Ramos (cell line): ENCODE measurements at regions not wholly inside any gene's neighbourhood (a gene's known extent, or its start where the extent isn't known, plus 50 kb on each side); places are given as distances from the start of the nearest gene placed in this dataset.

Experiments used
- in situ Hi-C: fragments of 300-500 bp; cut with MboI; formaldehyde crosslinking; loops from one replicate; pipeline ENCODE4 v1.14.3; 2022; ENCODE audit warnings: low sequenced_read_pairs; ENCODE audit not compliant: unreplicated experiment

DNA sequence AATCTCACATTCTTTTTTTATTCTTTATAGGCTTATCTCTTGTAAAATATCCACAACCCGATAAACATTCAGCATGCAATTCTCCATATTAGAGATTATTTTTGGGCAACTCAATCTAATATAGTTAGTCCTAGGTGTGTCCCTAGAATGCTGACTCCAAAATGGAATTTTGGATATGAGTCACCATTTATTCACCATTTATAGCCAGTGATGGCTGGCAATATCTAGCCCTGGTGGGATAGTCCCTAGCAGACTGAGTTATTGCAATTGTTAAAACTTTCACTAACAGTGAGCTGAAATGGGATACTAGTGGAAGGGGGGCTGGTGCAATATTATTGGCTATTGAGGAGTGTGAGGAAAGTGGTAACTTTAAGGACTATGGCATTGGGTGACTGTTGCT lies 401.6 kb downstream of the SLC4A3 start:
- in situ Hi-C loops, result no loop called here

DNA sequence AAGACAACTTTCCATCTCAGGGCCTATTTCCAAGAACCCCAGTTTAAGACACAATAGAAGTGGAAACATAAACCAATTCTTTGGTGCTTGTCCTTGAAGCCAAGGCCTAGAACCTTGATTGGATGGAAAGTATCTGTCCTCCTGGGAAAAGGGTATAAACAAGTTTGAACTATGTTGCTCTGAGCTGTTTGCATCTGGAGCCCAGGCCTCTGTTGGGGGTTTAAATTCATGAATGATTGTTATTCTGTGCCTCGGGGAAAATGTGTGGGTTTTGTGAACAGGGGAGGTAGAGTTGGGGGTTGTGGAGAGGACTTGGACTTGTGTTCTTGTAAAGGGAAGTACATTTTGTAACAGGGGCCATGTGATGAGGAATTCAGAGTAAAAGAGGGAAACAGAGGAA lies 406.1 kb downstream of the SLC4A3 start:
- in situ Hi-C loops, result no loop called here

DNA sequence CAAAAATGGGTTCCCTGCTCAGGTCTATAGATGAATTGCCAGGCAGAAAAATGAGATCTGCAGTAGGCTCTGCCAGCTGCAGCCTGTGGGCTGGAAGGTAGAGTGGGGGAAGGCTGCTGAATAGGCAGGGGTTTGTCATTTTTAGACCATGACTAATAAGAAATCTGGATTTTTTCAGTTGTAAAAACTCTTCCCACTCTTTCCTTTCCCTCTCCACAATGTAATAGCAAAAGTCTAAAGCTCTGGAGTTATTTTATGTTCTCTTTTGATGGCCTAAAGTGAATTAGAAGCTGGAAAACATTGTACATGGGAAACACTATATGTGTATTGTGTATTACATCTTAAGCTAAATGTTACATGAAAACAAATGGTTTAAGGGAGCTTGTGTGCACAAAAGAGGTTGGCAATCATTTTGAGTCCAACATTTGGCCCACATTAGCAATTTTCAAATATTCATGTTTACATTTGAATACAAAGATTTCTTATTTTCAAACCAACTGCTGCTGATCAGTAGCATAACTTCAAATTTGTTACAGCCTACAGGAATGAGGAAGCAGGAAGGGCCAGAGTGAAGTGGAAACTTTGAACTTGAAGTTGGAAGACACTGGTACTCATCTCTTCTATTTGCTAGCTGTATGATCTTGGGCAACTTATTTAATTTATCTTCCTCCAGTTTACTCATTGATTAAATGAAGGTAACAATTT lies 407.1 kb downstream of the SLC4A3 start:
- in situ Hi-C loops, result no loop called here

- in situ Hi-C loops, result no loop called here
These were observed 409.0 kb downstream of the SLC4A3 start for GRCh38 chr2:220036431-220036830.

- in situ Hi-C loops, result no loop called here
These were observed 412.9 kb downstream of the SLC4A3 start for GRCh38 chr2:220040346-220040745.

DNA sequence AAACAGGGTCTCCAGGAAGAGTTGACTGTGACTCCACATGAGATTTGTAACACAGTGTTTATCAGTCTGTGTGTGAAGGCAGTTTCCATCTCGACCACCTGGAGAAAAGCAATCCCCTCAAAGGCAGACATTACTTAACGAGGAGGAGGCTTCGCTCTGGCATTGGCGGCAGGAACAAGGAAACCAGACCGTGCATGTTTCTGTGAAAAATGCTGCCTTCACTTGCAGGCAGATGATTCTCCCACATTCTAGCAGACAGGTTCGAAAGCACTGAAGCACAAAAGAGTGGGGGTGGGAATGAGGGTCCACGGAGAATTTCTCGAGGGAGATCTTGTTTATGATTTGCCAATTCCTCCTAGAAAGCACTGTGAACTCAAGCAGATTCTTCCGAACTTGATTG lies 414.0 kb downstream of the SLC4A3 start:
- in situ Hi-C loops, result no loop called here

DNA sequence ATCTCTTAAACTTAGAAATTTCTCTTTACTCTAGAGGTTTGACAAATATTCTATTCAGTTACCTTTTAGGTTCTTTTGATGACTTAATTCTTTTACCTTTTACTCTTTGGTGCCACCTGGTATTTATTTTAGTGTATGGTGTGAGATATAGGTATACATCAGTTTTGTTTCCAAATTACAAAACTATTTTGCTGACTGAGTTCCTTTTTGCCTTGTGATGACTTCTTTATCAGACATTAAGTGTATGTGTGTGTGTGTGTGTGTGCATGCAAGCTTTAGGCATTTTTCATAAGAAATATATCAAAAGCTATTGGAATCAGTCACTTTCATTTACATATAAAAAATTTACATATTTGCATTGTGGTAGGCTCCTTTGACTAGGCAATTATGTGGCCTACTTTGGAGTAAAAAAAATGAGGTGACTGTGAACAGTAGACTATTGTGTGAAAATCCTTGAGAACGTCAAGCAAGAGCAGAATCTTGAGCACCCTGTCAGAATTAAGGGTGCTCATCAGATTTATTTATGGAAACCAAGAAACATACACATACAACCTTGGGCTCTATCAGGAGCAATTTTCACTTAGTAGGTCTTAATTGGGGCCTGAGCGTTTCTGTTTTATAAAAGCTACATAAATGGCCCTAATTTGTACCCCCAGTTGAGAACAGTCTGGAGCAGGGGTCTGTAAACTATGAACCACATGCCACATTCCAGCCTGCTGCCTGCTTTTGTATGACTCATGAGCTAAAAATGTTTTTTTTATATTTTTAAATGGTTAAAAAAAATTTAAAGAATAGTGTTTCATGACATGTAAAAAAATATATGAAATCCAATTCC lies 415.9 kb downstream of the SLC4A3 start:
- in situ Hi-C loops, result no loop called here

DNA sequence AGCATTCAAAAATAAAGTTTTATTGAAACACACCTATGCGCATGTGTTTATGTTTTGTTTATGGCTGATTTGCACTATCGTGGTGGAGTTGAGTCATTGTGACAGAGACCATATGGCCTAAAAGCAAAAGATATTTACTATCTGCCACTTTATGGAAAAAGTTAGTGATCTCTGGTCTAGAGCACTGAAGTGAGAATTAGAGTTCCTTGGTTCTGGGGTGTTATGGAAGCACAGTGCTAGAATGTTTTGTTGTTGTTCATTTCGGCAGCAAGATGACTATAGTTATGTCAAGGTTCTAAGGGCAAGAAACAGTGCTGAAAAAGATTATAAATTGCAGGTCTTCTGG lies 416.5 kb downstream of the SLC4A3 start:
- in situ Hi-C loops, result no loop called here

GRCh38 chr2:220044383-220044782 lies 417.0 kb downstream of the SLC4A3 start:
- in situ Hi-C loops, result no loop called here

DNA sequence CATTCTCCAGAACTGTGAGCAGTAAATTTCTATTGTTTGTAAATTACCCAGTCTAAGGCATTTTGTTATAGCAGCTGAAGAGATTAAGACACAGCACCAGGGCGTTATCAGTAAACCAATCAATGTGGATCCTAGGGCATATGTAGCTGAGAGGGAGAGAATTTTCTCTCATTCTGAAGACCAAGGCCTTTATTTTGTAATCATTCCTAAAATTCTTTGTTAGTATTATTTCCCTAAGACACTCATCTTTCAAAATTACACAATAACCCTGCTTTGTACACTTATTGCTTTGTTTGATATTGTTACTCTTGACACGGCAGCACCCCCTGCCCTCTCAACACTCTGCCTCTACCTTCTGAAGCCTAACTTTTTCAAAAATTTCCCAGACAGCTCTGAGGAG lies 419.1 kb downstream of the SLC4A3 start:
- in situ Hi-C loops, result no loop called here

DNA sequence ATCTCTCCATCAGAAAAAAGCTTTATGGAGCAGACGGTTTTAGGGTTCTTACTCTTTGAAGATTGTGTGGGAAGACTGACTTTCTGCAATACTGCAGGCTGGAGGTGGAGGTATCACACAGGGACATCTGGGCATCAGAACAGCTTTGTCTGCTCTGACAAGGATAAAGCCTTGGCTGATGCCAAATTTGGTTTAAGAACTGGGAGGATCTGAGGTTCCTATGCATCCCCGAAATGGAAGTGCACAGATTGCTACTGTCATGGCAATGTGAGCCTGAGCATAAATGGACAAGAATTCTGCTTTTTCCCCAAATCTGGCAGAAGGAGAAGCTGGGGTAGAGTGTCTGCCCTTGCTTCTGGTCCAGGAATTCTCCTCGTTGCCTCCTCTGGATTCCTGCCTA lies 424.3 kb downstream of the SLC4A3 start:
- in situ Hi-C loops, result no loop called here

- in situ Hi-C loops, result no loop called here
These were observed 426.5 kb downstream of the SLC4A3 start for GRCh38 chr2:220053919-220054318.

- in situ Hi-C loops, result no loop called here
These were observed 430.0 kb downstream of the SLC4A3 start for GRCh38 chr2:220057391-220057790.

DNA sequence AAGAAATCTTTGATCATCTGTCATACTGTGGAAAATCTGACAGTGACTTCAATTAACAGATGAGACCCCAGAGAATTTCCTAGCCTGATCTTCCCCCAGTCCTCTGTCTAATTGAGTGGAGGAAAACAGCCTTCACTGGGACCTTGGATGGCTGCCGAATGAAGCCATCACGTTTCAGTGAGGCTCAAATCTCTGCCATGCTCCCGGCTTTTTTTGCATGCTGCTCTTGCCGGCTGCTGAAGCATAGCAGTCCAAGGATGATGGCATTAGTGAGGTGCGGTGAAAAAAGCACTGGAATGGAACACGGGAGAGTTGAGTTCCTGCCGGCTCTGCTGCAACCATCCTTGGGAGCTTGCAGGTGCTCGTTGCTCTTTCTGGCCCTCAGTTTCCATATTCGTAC lies 430.5 kb downstream of the SLC4A3 start:
- in situ Hi-C loops, result no loop called here

- in situ Hi-C loops, result no loop called here
These were observed 436.9 kb downstream of the SLC4A3 start for GRCh38 chr2:220064111-220065030.

DNA sequence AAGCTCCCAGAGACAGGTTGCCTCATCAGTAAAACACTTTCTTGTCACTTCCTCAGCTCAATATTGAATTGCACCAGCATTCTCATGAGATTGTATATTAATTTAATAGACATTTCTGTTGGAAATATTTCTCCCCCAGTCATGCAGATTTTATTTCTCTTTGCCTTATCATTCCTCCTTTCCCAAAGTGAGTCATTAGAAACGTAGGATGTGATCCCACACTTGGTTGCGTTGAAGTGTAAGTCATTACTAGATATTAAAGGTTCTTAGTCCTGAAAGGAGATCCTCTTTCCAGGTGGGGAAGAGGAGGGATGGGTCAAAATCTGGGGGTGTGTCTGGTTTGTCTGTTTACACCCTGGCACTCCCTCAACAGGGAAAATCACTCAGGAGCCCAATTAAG lies 438.2 kb downstream of the SLC4A3 start:
- in situ Hi-C loops, result no loop called here

GRCh38 chr2:220068846-220069245 lies 441.4 kb downstream of the SLC4A3 start:
- in situ Hi-C loops, result no loop called here

DNA sequence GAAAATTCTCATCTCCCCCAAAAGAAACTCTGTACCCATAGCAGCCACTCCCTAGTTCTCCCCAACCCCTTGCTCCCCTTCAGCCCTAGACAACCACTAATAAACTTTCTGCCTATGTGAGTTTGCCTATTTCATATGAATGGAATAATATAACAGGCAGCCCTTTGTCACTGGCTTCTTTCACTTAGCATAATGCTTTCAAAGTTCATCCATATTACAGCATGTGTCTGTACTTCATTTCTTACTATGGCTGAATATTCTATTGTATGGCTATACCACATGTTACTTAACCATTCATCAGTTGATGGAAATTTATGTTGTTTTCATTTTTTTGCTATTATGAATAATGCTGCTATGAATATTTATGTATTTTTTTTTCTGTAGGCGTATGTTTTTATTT lies 442.9 kb downstream of the SLC4A3 start:
- in situ Hi-C loops, result no loop called here

DNA sequence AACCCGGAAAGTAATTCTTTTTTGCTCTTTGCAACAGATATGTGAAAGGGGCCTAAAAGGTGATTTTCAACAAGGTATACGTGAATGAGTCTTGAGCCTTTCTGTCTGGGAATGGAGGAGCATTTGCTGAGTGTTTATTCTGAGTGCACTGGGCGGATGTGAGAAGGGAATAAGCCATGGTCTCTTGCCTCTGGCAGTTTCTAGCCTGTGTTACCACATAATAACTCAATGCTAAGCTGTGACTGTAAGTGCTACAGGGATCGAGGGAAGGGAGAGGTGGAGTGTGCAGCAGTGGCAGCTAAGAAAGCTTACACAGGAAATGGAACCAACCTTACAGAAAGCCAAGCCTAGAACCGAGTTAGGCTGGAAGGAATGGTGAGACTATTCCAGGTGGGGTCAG lies 444.3 kb downstream of the SLC4A3 start:
- in situ Hi-C loops, result no loop called here

GRCh38 chr2:220072669-220073220 lies 445.3 kb downstream of the SLC4A3 start:
- in situ Hi-C loops, result no loop called here

GRCh38 chr2:220075835-220076234 lies 448.4 kb downstream of the SLC4A3 start:
- in situ Hi-C loops, result no loop called here
